Smooth muscle cell (in vitro differentiated cells): ENCODE measurements at regions not wholly inside any gene's neighbourhood (a gene's known extent, or its start where the extent isn't known, plus 50 kb on each side); places are given as distances from the start of the nearest gene placed in this dataset.

Source experiments
- DNase-seq: peaks from one replicate; lab custom pipeline; 2025; ENCODE audit not compliant: unreplicated experiment; lab: John Stamatoyannopoulos, UW
- H2AFZ ChIP-seq: fragments of 200-600 bp; sonication (generic); 2 replicates; pipeline ENCODE4 v1.6.0; 2016; ENCODE audit warnings: antibody characterized with exemption, low read depth, mild to moderate bottlenecking
- H3F3A ChIP-seq: fragments of 200-600 bp; sonication (generic); 2 replicates; pipeline ENCODE4 v1.6.0; 2017; ENCODE audit warnings: antibody characterized with exemption, low read depth
- H3K27ac ChIP-seq: fragments of 200-600 bp; sonication (generic); 2 replicates; pipeline ENCODE4 v1.5.1; 2016; ENCODE audit warnings: low read depth, mild to moderate bottlenecking
- H3K27me3 ChIP-seq: fragments of 200-600 bp; sonication (generic); 2 replicates; pipeline ENCODE4 v1.6.1; 2016; ENCODE audit warnings: low read depth, mild to moderate bottlenecking
- H3K36me3 ChIP-seq: fragments of 200-600 bp; sonication (generic); 2 replicates; pipeline ENCODE4 v1.5.1; 2016; ENCODE audit warnings: low read depth
- H3K4me1 ChIP-seq: fragments of 200-600 bp; sonication (generic); 2 replicates; pipeline ENCODE4 v1.5.1; 2016; ENCODE audit warnings: low read depth
- H3K4me2 ChIP-seq: fragments of 200-600 bp; sonication (generic); 2 replicates; pipeline ENCODE4 v1.6.0; 2016; ENCODE audit warnings: mild to moderate bottlenecking
- H3K4me3 ChIP-seq: fragments of 200-600 bp; sonication (generic); 2 replicates; pipeline ENCODE4 v1.5.1; 2016; ENCODE audit warnings: mild to moderate bottlenecking
- H3K79me2 ChIP-seq: fragments of 200-600 bp; sonication (generic); 2 replicates; pipeline ENCODE4 v1.6.0; 2016; ENCODE audit warnings: low read depth, mild to moderate bottlenecking
- H3K9ac ChIP-seq: fragments of 200-600 bp; sonication (generic); 2 replicates; pipeline ENCODE4 v1.6.0; 2016; ENCODE audit warnings: low read depth
- H3K9me3 ChIP-seq: fragments of 200-600 bp; sonication (generic); replicated peaks from 2 replicates; pipeline ENCODE4 v1.5.1; 2016; ENCODE audit warnings: low read depth
- H4K20me1 ChIP-seq: fragments of 200-600 bp; sonication (generic); 2 replicates; pipeline ENCODE4 v1.6.0; 2016; ENCODE audit warnings: low read depth
- CTCF ChIP-seq: fragments of 200-600 bp; sonication (generic); IDR thresholded peaks from 2 replicates; pipeline ENCODE4 v1.5.1; 2017; ENCODE audit warnings: borderline replicate concordance, mild to moderate bottlenecking, antibody characterized with exemption; ENCODE audit not compliant: insufficient read depth, poor library complexity, severe bottlenecking
- WGBS: methylation state at CpG from one replicate; pipeline ENCODE4 v1.1.7; 2016; ENCODE audit warnings: low lambda C conversion rate; 5-methylcytosine and 5-hydroxymethylcytosine counted together

DNA sequence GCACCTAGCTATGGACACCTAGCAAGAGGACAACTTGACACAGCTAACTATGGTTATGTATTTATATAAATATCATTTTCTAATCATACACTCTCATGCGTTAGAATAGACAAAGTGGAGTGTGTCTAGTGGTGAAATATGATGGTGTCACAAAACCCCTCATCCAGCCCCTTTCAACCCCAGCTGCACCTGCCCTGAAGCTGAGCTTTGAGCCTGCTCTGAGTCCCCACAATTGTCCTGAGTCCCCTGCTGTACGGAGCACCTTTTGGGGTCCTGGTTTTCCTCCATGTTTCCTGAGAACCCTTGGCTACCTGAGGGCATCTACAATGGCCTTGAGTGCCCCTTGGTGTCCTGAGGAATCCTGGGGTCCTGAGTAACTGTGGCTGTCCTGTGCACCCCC is 1072.8 kb downstream of the TMEM121 start:
- Histone ChIP-seq H3K4me1 (no peaks in the 10 kb centered on the region), H3K4me2 (no peak overlapping the region), H3K79me2 (no peaks in the 10 kb centered on the region), H4K20me1 (no peaks in the 10 kb centered on the region), H2AFZ (no peak overlapping the region), H3F3A (no peaks in the 10 kb centered on the region), H3K4me3 (no peak overlapping the region), H3K9ac (no peak overlapping the region), H3K36me3 (no peaks in the 10 kb centered on the region), H3K9me3 (no peaks in the 10 kb centered on the region), H3K27ac (no peak overlapping the region), H3K27me3 (no peaks in the 10 kb centered on the region)
- no peak for DNase-seq
- 64% methylated on average over 2 of the region's 2 CpGs for WGBS
- TF ChIP-seq CTCF, result no peak

DNA sequence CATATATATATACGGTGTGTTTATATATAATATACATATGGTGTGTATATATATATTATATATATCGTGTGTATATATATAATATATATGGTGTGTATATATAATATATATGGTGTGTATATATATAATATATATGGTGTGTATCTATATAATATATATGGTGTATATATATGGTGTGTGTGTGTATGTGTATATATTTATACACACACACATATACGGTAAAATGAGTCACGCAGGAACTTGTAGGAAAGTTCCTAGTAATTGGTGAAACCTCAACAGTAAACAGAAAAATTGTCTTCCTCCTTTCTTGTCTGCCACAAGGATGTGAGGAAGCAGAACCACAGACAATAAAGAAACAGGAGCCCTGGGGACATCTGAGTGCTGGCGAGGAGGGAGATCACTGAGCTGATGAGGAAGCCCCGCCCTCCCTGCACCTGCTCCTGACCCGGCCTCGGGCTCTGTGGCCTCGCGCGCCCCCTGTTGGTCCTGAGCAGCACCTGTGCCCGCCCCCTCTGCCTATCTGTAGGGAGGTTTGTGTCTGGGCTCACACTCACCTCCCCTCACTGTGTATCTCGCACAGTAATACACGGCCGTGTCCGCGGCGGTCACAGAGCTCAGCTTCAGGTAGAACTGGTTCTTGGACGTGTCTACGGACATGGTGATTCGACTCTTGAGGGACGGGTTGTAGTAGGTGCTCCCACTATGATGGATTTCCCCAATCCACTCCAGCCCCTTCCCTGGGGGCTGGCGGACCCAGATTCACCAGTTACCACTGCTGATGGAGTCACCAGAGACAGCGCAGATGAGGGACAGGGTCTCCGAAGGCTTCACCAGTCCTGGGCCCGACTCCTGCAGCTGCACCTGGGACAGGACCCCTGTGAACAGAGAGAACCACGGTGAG is 1079.4 kb downstream of the TMEM121 start:
- Histone ChIP-seq H3K9ac (no peak overlapping the region), H2AFZ (no peak overlapping the region), H3K36me3 (no peaks in the 10 kb centered on the region), H4K20me1 (no peaks in the 10 kb centered on the region), H3K4me1 (no peaks in the 10 kb centered on the region), H3K27ac (no peak overlapping the region), H3K79me2 (no peaks in the 10 kb centered on the region), H3F3A (no peaks in the 10 kb centered on the region), H3K4me2 (no peak overlapping the region), H3K4me3 (no peak overlapping the region), H3K9me3 (no peaks in the 10 kb centered on the region), H3K27me3 (no peaks in the 10 kb centered on the region)
- no peak for DNase-seq
- WGBS, result 80% methylated on average over 27 of the region's 27 CpGs
- TF ChIP-seq CTCF, result no peak

- H3K4me2 ChIP-seq, result no peak overlapping the region
- no peak overlapping the region for H3K9ac ChIP-seq
- TF ChIP-seq CTCF, result no peak
- no peaks in the 10 kb centered on the region for H3K36me3 ChIP-seq
- H3K4me1 ChIP-seq, result no peaks in the 10 kb centered on the region
- no peak overlapping the region for H3K27ac ChIP-seq
- H3F3A ChIP-seq, result no peaks in the 10 kb centered on the region
- H4K20me1 ChIP-seq, result no peaks in the 10 kb centered on the region
- 49% methylated on average over 2 of the region's 2 CpGs for WGBS
- no peak overlapping the region for H3K4me3 ChIP-seq
- H3K79me2 ChIP-seq, result no peaks in the 10 kb centered on the region
- DNase-seq, result no peak
- H3K27me3 ChIP-seq, result no peaks in the 10 kb centered on the region
- peaks cover 3% of the 10 kb centered on the region for H3K9me3 ChIP-seq
- H2AFZ ChIP-seq, result no peak overlapping the region
Measured at GRCh38 chr14:106606936-106607335, 1080.6 kb downstream of the TMEM121 start.

- H3F3A ChIP-seq, result no peaks in the 10 kb centered on the region
- 63% methylated on average over 4 of the region's 4 CpGs for WGBS
- no peaks in the 10 kb centered on the region for H3K4me1 ChIP-seq
- H3K9ac ChIP-seq, result no peak overlapping the region
- no peak for TF ChIP-seq CTCF
- no peak for DNase-seq
- H3K4me2 ChIP-seq, result no peak overlapping the region
- no peaks in the 10 kb centered on the region for H3K79me2 ChIP-seq
- no peak overlapping the region for H2AFZ ChIP-seq
- peaks cover 3% of the 10 kb centered on the region for H3K9me3 ChIP-seq
- no peak overlapping the region for H3K4me3 ChIP-seq
- no peaks in the 10 kb centered on the region for H3K27me3 ChIP-seq
- H3K27ac ChIP-seq, result no peak overlapping the region
- no peaks in the 10 kb centered on the region for H4K20me1 ChIP-seq
- no peaks in the 10 kb centered on the region for H3K36me3 ChIP-seq
Measured at GRCh38 chr14:106610691-106611090, 1084.3 kb downstream of the TMEM121 start.
